IPS-15b (cell line): ENCODE measurements at regions not wholly inside any gene's neighbourhood (a gene's known extent, or its start where the extent isn't known, plus 50 kb on each side); places are given as distances from the start of the nearest gene placed in this dataset.

ENCODE experiments used
- H3K27me3 ChIP-seq: one replicate; pipeline ENCODE4 v1.6.1; 2013; ENCODE audit warnings: low read length; ENCODE audit not compliant: control insufficient read depth, insufficient read depth
- H3K36me3 ChIP-seq: one replicate; pipeline ENCODE4 v1.6.1; 2013; ENCODE audit warnings: low read length; ENCODE audit not compliant: control insufficient read depth, insufficient read depth
- H3K4me1 ChIP-seq: one replicate; pipeline ENCODE4 v1.6.1; 2013; ENCODE audit warnings: mild to moderate bottlenecking, low read length; ENCODE audit not compliant: control insufficient read depth, insufficient read depth
- H3K4me3 ChIP-seq: one replicate; pipeline ENCODE4 v1.5.1; 2013; ENCODE audit warnings: low read depth, low read length
- H3K9ac ChIP-seq: one replicate; pipeline ENCODE4 v1.6.1; 2013; ENCODE audit warnings: low read depth, mild to moderate bottlenecking, low read length
- H3K9me3 ChIP-seq: one replicate; pipeline ENCODE4 v1.6.1; 2013; ENCODE audit warnings: mild to moderate bottlenecking, low read length; ENCODE audit not compliant: control insufficient read depth, insufficient read depth

DNA sequence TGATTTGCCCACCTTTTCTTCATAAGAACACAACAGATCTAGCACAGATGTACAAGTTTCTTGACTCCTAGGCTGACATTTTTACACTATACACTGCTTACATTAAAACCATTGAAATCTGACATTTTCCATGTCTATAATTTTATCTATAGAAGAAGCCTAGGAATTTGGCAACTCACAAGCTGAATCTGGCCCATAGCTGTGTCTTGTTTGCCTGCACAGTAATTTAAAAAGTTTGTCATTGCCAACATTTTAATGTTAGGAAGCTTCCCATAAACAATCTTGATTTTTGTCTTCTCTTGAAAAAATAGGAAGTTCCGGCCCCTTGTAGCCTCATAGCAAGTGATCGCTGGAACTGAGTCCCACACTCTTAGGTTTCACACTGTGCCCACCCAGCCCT lies 394.6 kb upstream of the AZI2 start:
- Histone ChIP-seq H3K9me3 (no peaks in the 10 kb centered on the region), H3K36me3 (no peaks in the 10 kb centered on the region), H3K9ac (no peak overlapping the region), H3K4me3 (no peak overlapping the region), H3K4me1 (no peaks in the 10 kb centered on the region), H3K27me3 (no peaks in the 10 kb centered on the region)

GRCh38 chr3:28743831-28744230 lies 395.2 kb upstream of the AZI2 start:
- Histone ChIP-seq H3K27me3 (no peaks in the 10 kb centered on the region), H3K4me1 (no peaks in the 10 kb centered on the region), H3K4me3 (no peak overlapping the region), H3K36me3 (no peaks in the 10 kb centered on the region), H3K9ac (no peak overlapping the region), H3K9me3 (no peaks in the 10 kb centered on the region)

DNA sequence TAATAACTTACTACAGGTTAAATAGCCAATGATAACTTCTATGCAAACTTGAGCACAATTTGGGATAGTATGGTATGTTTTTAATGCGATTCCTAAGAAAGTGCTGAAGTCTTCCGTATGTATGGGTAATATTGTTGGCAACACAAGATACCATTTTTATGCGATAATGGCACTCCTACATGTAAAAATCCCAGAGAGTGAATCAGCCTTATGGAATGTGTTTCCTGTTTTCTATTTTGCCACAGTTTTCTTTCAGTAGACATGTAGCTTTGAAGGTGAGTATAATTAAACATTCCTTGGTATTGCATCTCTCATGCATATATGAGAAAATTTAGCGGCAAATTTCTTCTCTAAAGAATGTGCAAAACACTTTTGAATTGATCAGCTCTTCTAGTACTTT lies 396.8 kb upstream of the AZI2 start:
- Histone ChIP-seq H3K4me3 (no peak overlapping the region), H3K4me1 (no peaks in the 10 kb centered on the region), H3K36me3 (no peaks in the 10 kb centered on the region)

GRCh38 chr3:28745916-28746617 lies 397.4 kb upstream of the AZI2 start:
- no peaks in the 10 kb centered on the region for H3K27me3 ChIP-seq
- H3K4me3 ChIP-seq, result no peak overlapping the region
- H3K36me3 ChIP-seq, result no peaks in the 10 kb centered on the region
- H3K9me3 ChIP-seq, result no peaks in the 10 kb centered on the region
- no peaks in the 10 kb centered on the region for H3K4me1 ChIP-seq
- no peak overlapping the region for H3K9ac ChIP-seq

More for the DNA sequence above, 396.8 kb upstream of the AZI2 start:
- H3K9ac ChIP-seq, result no peak overlapping the region
- H3K27me3 ChIP-seq, result no peaks in the 10 kb centered on the region
- no peaks in the 10 kb centered on the region for H3K9me3 ChIP-seq

DNA sequence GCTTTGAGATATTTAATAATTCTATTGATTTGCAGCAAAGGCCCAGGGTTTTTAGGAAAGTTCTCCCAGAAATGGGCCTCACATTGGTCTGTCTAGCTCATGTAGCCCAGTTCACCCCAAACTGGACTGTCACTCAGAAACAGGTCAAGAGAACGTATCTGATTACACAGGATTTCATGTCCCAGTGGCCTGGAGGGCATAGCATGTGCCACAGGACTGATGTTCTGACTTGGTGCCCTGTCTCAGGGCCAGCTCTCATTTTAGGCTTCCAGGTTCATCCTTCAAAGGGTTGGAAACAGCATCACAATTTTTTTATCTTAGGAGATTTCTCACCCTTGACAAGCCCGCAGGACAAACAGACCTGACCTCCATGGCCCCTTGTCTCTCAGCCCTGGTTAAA lies 398.4 kb upstream of the AZI2 start:
- no peak overlapping the region for H3K9ac ChIP-seq
- no peaks in the 10 kb centered on the region for H3K36me3 ChIP-seq
- no peaks in the 10 kb centered on the region for H3K27me3 ChIP-seq
- H3K4me1 ChIP-seq, result no peaks in the 10 kb centered on the region
- no peak overlapping the region for H3K4me3 ChIP-seq
- no peaks in the 10 kb centered on the region for H3K9me3 ChIP-seq

DNA sequence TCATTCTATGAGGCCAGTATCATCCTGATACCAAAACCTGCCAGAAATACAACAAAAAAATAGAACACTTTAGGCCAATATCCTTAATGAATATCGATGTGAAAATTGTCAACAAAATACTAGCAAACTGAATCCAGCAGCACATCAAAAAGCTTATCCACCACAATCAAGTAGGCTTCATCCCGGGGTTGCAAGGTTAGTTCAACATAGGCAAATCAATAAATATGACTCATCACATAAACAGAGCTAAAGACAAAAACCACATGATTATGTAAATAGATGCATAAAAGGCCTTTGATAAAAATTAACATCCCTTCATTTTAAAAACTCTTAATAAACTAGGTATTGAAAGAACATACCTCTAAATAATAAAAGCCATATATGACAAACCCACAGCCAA lies 403.2 kb upstream of the AZI2 start:
- H3K27me3 ChIP-seq, result no peaks in the 10 kb centered on the region
- no peaks in the 10 kb centered on the region for H3K9me3 ChIP-seq
- H3K4me1 ChIP-seq, result no peaks in the 10 kb centered on the region
- H3K4me3 ChIP-seq, result no peak overlapping the region
- H3K9ac ChIP-seq, result no peak overlapping the region
- H3K36me3 ChIP-seq, result no peaks in the 10 kb centered on the region

DNA sequence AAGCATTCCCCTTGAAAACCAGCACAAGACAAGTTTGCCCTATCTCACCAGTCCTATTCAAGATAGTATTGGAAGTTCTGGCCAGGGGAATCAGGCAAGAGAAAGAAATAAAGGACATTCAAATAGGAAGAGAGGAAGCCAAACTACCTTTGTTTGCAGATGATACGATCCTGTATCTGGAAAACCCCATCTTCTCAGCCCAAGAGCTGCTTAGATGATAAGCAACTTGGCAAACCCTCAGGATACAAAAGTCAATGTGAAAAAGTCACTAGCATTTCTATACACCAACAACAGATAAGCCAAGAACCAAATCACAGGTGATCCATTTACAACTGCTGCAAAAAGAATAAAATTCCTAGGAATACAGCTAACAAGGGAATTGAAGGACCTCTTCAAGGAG lies 403.7 kb upstream of the AZI2 start:
- no peaks in the 10 kb centered on the region for H3K9me3 ChIP-seq
- no peaks in the 10 kb centered on the region for H3K36me3 ChIP-seq
- no peaks in the 10 kb centered on the region for H3K4me1 ChIP-seq
- H3K4me3 ChIP-seq, result no peak overlapping the region
- H3K27me3 ChIP-seq, result no peaks in the 10 kb centered on the region
- no peak overlapping the region for H3K9ac ChIP-seq

GRCh38 chr3:28756056-28756455 lies 407.4 kb upstream of the AZI2 start:
- Histone ChIP-seq H3K9me3 (no peaks in the 10 kb centered on the region), H3K27me3 (no peaks in the 10 kb centered on the region), H3K9ac (no peak overlapping the region), H3K4me3 (no peak overlapping the region), H3K4me1 (no peaks in the 10 kb centered on the region), H3K36me3 (no peaks in the 10 kb centered on the region)

DNA sequence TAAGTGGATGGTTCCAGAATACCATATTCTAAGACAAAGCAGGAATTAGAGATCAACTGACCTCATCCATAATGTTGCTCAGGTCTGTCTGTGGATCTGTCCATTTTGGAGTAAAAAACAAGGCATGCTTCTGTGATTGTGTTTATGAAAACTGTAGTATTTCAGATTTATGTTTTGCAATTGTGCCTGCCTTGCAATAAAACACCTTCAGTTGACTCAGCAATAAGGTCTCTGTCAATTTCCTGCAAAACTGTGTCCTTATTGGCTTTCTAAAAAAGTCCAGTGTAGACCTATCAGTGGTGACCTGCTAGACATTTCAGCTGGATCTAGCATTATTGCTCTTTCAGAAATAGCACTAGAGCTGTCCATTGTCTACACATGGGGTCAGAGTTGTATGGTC lies 409.5 kb upstream of the AZI2 start:
- Histone ChIP-seq H3K27me3 (no peaks in the 10 kb centered on the region), H3K9me3 (no peaks in the 10 kb centered on the region), H3K4me1 (no peaks in the 10 kb centered on the region), H3K36me3 (no peaks in the 10 kb centered on the region), H3K9ac (no peak overlapping the region), H3K4me3 (no peak overlapping the region)

- no peaks in the 10 kb centered on the region for H3K4me1 ChIP-seq
- H3K4me3 ChIP-seq, result no peak overlapping the region
- no peaks in the 10 kb centered on the region for H3K27me3 ChIP-seq
- no peaks in the 10 kb centered on the region for H3K9me3 ChIP-seq
- H3K36me3 ChIP-seq, result no peaks in the 10 kb centered on the region
- no peak overlapping the region for H3K9ac ChIP-seq
Measured at GRCh38 chr3:28761375-28761774, 412.8 kb upstream of the AZI2 start.

- no peaks in the 10 kb centered on the region for H3K9me3 ChIP-seq
Measured at GRCh38 chr3:28765194-28765593, 416.6 kb upstream of the AZI2 start.

GRCh38 chr3:28768439-28768838 lies 419.8 kb upstream of the AZI2 start:
- Histone ChIP-seq H3K4me3 (no peak overlapping the region), H3K9ac (no peak overlapping the region), H3K9me3 (no peaks in the 10 kb centered on the region)

More at GRCh38 chr3:28765194-28765593, 416.6 kb upstream of the AZI2 start:
- H3K9ac ChIP-seq, result no peak overlapping the region
- H3K4me3 ChIP-seq, result no peak overlapping the region
- no peaks in the 10 kb centered on the region for H3K36me3 ChIP-seq
- no peaks in the 10 kb centered on the region for H3K4me1 ChIP-seq
- no peaks in the 10 kb centered on the region for H3K27me3 ChIP-seq

More at GRCh38 chr3:28768439-28768838, 419.8 kb upstream of the AZI2 start:
- Histone ChIP-seq H3K36me3 (no peaks in the 10 kb centered on the region), H3K27me3 (no peaks in the 10 kb centered on the region), H3K4me1 (no peaks in the 10 kb centered on the region)
